Stimulated activated memory B cell treated with anti-CD40 and anti-IgM and Interleukin-4, amounts not matched to agents 10 μg/mL and 1 μg/mL and 100 μg/mL, for 72 hours (primary cell): ENCODE measurements at regions not wholly inside any gene's neighbourhood (a gene's known extent, or its start where the extent isn't known, plus 50 kb on each side); places are given as distances from the start of the nearest gene placed in this dataset.
A peak's percentile ranks its signal among the peaks of the same experiment; 100 is the strongest.

Experiments used
- ATAC-seq: fragments of 150-1000 bp; cut with Tn5 transposase; 2 replicates; pipeline ENCODE4 v1.10.0; 2021
- H3K27ac Mint-ChIP-seq: one replicate; pipeline ENCODE4 v1.8.0; 2022; ENCODE audit warnings: mild to moderate bottlenecking, mixed read lengths
- H3K27me3 Mint-ChIP-seq: one replicate; pipeline ENCODE4 v1.8.0; 2022; ENCODE audit warnings: mixed read lengths
- H3K36me3 Mint-ChIP-seq: one replicate; pipeline ENCODE4 v1.8.0; 2022; ENCODE audit warnings: mixed read lengths
- H3K4me1 Mint-ChIP-seq: one replicate; pipeline ENCODE4 v1.8.0; 2022; ENCODE audit warnings: mixed read lengths
- H3K4me3 Mint-ChIP-seq: one replicate; pipeline ENCODE4 v1.8.0; 2022; ENCODE audit warnings: mild to moderate bottlenecking, moderate library complexity, mixed read lengths
- H3K9me3 Mint-ChIP-seq: one replicate; pipeline ENCODE4 v1.8.0; 2022; ENCODE audit warnings: mixed read lengths

GRCh38 chr2:120485096-120485495 lies 139.2 kb downstream of the INHBB start:
- Mint-ChIP-seq H3K27me3 (peaks cover 15% of the 10 kb centered on the region), H3K4me1 (no peaks in the 10 kb centered on the region), H3K36me3 (no peaks in the 10 kb centered on the region), H3K9me3 (peaks cover 4% of the 10 kb centered on the region), H3K4me3 (no peak overlapping the region), H3K27ac (no peak overlapping the region)
- no peak for ATAC-seq

- Mint-ChIP-seq H3K27me3 (peaks cover 15% of the 10 kb centered on the region), H3K27ac (no peak overlapping the region), H3K36me3 (no peaks in the 10 kb centered on the region), H3K4me3 (no peak overlapping the region), H3K9me3 (no peaks in the 10 kb centered on the region), H3K4me1 (no peaks in the 10 kb centered on the region)
- no peak for ATAC-seq
These were observed 140.5 kb downstream of the INHBB start for GRCh38 chr2:120486441-120486840.

DNA sequence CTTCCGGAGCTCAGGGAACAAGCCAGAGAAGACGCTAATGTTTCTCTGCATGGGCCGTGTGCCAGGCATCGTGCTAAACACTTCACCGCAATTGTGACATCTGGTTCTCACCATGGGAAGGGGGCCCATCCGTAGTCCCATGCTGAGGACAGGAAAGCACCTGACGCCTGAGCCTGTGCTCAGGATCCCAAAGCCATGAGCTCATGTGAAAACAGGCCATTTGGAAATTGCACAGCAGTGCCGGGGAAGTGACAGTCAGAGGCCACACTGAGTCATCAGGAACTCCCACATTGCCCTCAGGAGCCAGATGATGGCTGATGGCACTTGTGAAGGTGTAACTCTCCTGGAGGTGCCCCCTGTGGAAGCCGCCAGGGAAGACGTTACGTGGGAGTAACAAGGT lies 141.0 kb downstream of the INHBB start:
- H3K4me1 Mint-ChIP-seq: no peaks in the 10 kb centered on the region
- ATAC-seq: no peak
- H3K36me3 Mint-ChIP-seq: no peaks in the 10 kb centered on the region
- H3K27ac Mint-ChIP-seq: no peak overlapping the region
- no peaks in the 10 kb centered on the region for H3K9me3 Mint-ChIP-seq
- H3K4me3 Mint-ChIP-seq: no peak overlapping the region
- peaks cover 15% of the 10 kb centered on the region for H3K27me3 Mint-ChIP-seq

DNA sequence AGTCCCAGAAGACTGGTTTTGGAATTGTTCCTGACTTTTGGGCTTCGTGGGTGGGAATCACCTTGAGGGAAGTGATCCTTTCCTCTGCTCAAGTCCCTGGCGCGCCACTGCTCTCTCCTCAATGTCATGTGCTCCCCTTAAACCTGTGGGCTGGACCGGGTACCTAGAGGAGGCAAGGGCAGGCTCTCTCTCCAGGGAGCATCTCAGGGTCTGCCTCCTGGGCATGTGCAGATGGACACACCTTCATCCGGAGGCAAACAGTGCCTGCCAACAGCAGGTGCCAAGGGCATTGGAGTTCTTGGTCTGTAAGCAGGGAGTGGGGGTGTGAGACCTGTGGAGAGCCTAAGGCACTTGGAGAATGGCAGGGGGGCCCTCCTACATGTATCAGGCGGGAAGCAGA lies 142.6 kb downstream of the INHBB start:
- no peak for ATAC-seq
- H3K36me3 Mint-ChIP-seq: no peaks in the 10 kb centered on the region
- no peak overlapping the region for H3K4me3 Mint-ChIP-seq
- H3K9me3 Mint-ChIP-seq: no peaks in the 10 kb centered on the region
- no peaks in the 10 kb centered on the region for H3K4me1 Mint-ChIP-seq
- peaks cover 15% of the 10 kb centered on the region for H3K27me3 Mint-ChIP-seq
- H3K27ac Mint-ChIP-seq: no peak overlapping the region

DNA sequence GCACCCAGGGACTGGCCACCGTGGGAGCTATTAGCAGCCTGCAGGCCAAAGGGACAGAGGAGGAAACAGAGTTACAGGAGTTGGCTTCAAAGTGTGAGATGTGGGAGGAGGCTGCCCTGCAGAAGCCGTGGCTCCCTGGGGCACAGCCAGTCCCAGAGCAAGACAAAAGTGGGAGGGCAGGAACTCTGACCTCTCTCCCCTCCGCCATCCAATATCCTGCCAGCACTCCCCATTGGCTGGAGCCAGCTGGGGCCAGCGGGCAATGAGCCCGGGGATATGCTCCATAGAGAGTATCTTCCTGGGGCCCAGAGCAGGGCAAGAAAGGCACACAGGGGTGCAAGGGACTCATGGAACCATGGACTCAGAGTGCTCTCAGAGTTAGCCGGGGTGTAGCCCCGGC lies 143.1 kb downstream of the INHBB start:
- no peaks in the 10 kb centered on the region for H3K9me3 Mint-ChIP-seq
- ATAC-seq: no peak
- H3K27ac Mint-ChIP-seq: no peak overlapping the region
- no peak overlapping the region for H3K4me3 Mint-ChIP-seq
- H3K27me3 Mint-ChIP-seq: peaks cover 15% of the 10 kb centered on the region
- no peaks in the 10 kb centered on the region for H3K36me3 Mint-ChIP-seq
- no peaks in the 10 kb centered on the region for H3K4me1 Mint-ChIP-seq

DNA sequence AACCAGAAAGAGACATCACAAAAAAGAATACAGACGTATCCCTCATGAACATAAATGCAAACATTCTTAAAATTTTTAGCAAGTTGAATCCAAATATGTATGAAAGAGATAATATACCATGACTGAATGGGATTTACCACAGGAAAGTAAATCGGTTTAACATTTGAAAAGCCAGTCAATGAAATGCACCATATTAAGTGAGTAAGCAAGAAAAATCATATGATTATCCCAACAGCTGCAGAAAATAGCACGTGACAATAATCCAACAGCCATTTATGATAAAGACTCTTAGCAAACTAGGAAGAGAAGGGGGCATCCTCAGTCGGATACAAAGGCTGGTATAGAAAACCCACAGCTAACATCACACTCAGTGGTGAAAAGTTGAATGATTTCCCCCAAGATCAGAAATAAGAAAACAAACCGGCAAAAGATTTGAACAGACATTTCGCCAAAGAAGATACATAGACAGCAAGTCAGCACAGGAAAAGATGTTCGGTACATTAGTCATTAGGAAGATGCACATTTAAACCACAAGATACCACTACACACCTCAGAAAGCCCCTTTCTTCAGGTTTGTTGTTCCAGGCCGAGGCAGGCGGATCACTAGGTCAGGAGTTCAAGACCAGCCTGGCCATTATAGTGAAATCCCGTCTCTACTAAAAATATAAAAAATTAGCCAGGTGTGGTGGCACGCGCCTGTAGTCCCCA lies 144.3 kb downstream of the INHBB start:
- no peak for ATAC-seq
- H3K27ac Mint-ChIP-seq: no peak overlapping the region
- H3K4me1 Mint-ChIP-seq: no peaks in the 10 kb centered on the region
- H3K27me3 Mint-ChIP-seq: peaks cover 15% of the 10 kb centered on the region
- no peak overlapping the region for H3K4me3 Mint-ChIP-seq
- no peaks in the 10 kb centered on the region for H3K9me3 Mint-ChIP-seq
- no peaks in the 10 kb centered on the region for H3K36me3 Mint-ChIP-seq

DNA sequence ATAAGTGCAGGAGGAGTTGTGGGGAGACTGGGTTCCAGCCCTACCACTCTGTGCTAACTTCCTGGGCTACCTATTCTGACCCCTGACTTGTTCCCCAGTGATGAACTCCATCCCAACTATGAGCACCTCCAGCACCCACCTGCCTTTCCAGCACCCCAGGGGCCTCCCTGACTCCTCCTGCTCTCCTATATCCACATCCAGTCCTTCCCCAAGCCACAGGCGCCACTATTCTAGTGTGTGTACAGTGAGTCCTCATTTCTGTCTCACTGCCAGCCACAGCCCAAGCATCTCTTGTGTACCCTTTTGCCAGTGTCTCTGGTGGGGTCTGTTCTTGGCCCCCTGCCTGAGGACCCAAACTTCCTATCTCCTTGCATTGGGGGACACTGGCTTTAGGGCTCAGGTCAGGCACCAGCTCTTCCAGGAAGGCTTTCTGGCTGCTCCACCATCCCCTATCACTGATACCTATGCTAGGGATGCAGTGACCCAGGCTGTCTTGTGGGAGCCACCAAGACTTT lies 145.2 kb downstream of the INHBB start:
- H3K27ac Mint-ChIP-seq: no peak overlapping the region
- H3K9me3 Mint-ChIP-seq: no peaks in the 10 kb centered on the region
- ATAC-seq: peak; percentile 40
- H3K4me1 Mint-ChIP-seq: no peaks in the 10 kb centered on the region
- H3K36me3 Mint-ChIP-seq: no peaks in the 10 kb centered on the region
- no peak overlapping the region for H3K4me3 Mint-ChIP-seq
- peaks cover 15% of the 10 kb centered on the region for H3K27me3 Mint-ChIP-seq

DNA sequence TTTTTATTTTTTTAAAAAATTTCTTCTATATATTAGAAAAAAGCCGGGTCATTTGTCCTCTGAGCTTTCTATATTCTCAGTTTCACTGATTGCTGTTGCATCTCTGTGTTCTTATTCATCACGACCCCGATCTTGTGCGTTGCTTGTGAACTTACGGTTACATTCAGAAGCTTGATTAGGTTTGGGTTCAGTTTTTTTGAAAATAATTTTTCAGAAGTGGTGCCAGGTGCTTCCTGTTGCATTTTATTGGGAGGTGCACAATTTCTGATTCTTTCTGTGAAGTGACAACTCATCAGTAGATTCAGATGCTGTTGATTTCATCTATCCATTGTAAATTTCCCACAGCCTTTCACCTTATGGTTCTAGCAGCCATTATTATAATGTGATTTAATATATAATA lies 147.3 kb downstream of the INHBB start:
- Mint-ChIP-seq H3K4me1 (no peaks in the 10 kb centered on the region), H3K36me3 (no peaks in the 10 kb centered on the region), H3K4me3 (no peak overlapping the region), H3K27me3 (peaks cover 10% of the 10 kb centered on the region), H3K27ac (no peak overlapping the region), H3K9me3 (no peaks in the 10 kb centered on the region)
- no peak for ATAC-seq

DNA sequence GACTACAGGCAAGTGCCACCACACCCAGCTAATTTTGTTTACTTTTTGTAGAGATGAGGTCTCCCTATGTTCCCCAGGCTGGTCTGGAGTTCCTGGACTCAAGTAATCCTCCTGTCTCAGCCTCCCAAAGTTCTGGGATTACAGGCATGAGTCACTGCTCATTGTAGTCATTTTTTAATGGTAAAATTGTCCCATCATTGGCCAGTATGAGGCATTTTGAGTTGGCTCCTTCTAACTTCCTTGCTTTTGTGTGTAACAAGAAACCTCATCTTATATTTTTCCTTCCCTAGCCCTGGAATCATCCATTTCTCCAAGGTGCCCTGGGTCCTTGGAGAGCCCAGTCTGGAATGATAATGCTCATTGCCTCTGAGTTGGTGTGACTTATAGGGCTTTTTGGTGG lies 148.5 kb downstream of the INHBB start:
- Mint-ChIP-seq H3K27me3 (peaks cover 5% of the 10 kb centered on the region), H3K9me3 (no peaks in the 10 kb centered on the region), H3K4me1 (no peaks in the 10 kb centered on the region), H3K4me3 (no peak overlapping the region), H3K27ac (no peak overlapping the region), H3K36me3 (no peaks in the 10 kb centered on the region)
- ATAC-seq: no peak

GRCh38 chr2:120495586-120495985 lies 149.7 kb downstream of the INHBB start:
- H3K9me3 Mint-ChIP-seq: no peaks in the 10 kb centered on the region
- no peaks in the 10 kb centered on the region for H3K4me1 Mint-ChIP-seq
- no peaks in the 10 kb centered on the region for H3K36me3 Mint-ChIP-seq
- no peak overlapping the region for H3K4me3 Mint-ChIP-seq
- H3K27ac Mint-ChIP-seq: no peak overlapping the region
- peaks cover 13% of the 10 kb centered on the region for H3K27me3 Mint-ChIP-seq
- no peak for ATAC-seq

DNA sequence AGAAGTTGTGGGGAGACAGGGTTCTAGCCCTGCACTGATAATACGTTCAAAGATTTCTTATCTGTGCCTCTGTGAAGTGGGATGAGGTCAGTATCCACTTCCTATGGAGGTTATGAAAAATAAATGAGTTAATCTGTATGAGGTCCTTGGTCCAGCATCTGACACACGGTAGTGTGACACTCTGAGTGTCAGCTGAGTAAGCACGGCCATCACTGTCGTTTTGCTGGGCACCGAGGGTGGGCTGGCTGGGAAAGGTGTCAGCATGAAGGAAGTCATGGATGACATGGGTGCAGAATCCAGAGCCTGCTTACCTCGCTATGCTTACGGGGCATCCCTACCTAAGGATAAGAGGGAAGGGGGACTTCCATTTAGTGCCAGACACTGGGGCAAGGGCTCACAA lies 150.3 kb downstream of the INHBB start:
- H3K4me3 Mint-ChIP-seq: no peak overlapping the region
- H3K36me3 Mint-ChIP-seq: no peaks in the 10 kb centered on the region
- no peak for ATAC-seq
- no peaks in the 10 kb centered on the region for H3K4me1 Mint-ChIP-seq
- peaks cover 13% of the 10 kb centered on the region for H3K27me3 Mint-ChIP-seq
- no peak overlapping the region for H3K27ac Mint-ChIP-seq
- H3K9me3 Mint-ChIP-seq: no peaks in the 10 kb centered on the region

DNA sequence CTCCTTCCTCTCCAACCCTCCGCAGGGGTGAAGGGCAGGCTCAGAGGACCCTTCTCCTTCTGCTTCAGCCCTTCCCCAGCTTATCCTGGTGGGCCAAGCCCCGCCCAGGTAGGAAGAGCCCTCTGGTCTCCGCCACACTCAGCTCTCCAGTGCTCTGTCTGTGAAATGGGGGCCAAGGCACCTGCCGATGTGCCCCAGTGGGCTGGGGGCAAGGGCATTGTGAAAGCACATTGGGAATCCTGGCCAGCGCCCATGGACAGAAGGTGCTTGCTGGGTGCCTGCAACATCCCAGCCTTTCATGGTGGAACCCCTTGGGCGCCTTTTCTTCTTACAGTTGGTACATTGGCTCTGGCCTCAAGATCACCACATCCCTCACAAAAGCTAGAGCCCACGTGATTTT lies 150.8 kb downstream of the INHBB start:
- Mint-ChIP-seq H3K27me3 (peaks cover 13% of the 10 kb centered on the region), H3K27ac (no peak overlapping the region), H3K4me1 (no peaks in the 10 kb centered on the region), H3K36me3 (no peaks in the 10 kb centered on the region), H3K4me3 (no peak overlapping the region), H3K9me3 (no peaks in the 10 kb centered on the region)
- no peak for ATAC-seq

DNA sequence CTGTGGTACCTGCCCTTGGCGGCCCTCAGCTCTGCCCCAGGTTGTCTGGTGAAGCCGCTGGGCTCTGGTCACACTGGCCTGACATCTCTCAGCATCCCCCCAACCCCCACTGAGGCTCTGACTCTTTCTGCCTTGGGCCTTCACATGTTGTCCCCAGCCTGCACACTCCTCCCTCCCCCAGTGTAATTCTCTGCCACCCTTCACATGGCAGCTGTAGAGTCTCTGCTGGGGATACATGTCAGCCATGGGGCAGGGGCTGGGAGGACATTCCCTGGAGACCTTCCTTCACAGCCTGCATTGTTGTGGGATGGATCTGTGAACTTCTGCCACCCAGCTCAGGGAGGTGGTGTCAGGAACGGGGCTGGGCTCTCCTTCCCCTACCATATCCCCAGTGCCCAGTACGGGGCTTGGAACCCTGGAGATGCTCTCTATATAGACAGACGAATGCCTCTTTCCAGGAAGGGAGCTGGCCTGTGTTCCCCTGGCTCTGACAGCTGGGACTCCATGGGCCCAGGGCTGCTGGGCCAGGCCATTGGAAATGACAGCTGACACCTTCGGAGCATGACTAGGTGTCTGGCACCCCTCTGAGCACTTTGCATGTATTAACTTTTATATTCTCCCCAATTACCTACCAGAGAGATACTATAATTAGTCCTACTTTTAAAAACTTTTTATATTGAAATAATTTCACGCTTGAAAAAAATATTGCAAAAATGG lies 151.5 kb downstream of the INHBB start:
- H3K4me1 Mint-ChIP-seq: no peaks in the 10 kb centered on the region
- H3K9me3 Mint-ChIP-seq: no peaks in the 10 kb centered on the region
- no peak for ATAC-seq
- H3K27me3 Mint-ChIP-seq: peaks cover 13% of the 10 kb centered on the region
- H3K4me3 Mint-ChIP-seq: no peak overlapping the region
- no peaks in the 10 kb centered on the region for H3K36me3 Mint-ChIP-seq
- H3K27ac Mint-ChIP-seq: no peak overlapping the region

DNA sequence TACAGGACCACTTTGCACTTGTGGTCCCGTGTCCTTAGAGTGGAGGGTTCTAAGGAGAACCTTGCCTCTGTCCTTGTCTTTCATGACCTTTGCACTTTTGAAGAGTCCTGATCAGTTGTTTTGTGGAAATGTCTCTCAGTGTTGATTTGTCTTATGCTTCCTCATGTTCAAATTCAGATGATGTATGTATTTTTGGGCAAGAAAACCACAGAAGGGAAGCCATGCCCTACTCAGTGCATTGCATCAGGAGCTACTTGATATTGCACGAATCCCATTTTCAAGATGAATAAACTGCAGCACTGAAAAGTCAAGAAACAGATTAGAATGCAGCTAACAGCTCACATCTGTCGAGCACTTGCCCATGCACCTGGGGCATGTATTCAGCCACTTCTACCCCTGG lies 152.2 kb downstream of the INHBB start:
- no peaks in the 10 kb centered on the region for H3K36me3 Mint-ChIP-seq
- H3K9me3 Mint-ChIP-seq: no peaks in the 10 kb centered on the region
- no peaks in the 10 kb centered on the region for H3K4me1 Mint-ChIP-seq
- no peak for ATAC-seq
- H3K27ac Mint-ChIP-seq: no peak overlapping the region
- H3K27me3 Mint-ChIP-seq: peaks cover 13% of the 10 kb centered on the region
- H3K4me3 Mint-ChIP-seq: no peak overlapping the region

GRCh38 chr2:120498576-120499394 lies 152.8 kb downstream of the INHBB start:
- ATAC-seq: no peak
- H3K36me3 Mint-ChIP-seq: no peaks in the 10 kb centered on the region
- H3K9me3 Mint-ChIP-seq: no peaks in the 10 kb centered on the region
- no peaks in the 10 kb centered on the region for H3K4me1 Mint-ChIP-seq
- H3K27ac Mint-ChIP-seq: no peak overlapping the region
- H3K4me3 Mint-ChIP-seq: no peak overlapping the region
- H3K27me3 Mint-ChIP-seq: peaks cover 13% of the 10 kb centered on the region
